Keratinocyte (primary cell): ENCODE measurements at regions not wholly inside any gene's neighbourhood (a gene's known extent, or its start where the extent isn't known, plus 50 kb on each side); places are given as distances from the start of the nearest gene placed in this dataset.

Source experiments
- DNase-seq: peaks from one replicate; pipeline ENCODE4 v3.0.0-alpha.2; 2011; ENCODE audit warnings: low read depth, missing footprints, low spot score
- FAIRE-seq: peaks from 2 replicates; lab custom pipeline; 2011; peaks lifted over from hg19 to GRCh38; lab: Jason Lieb, UNC
- H2AFZ ChIP-seq: 2 replicates; pipeline ENCODE4 v1.6.0; 2012; ENCODE audit warnings: low read length, control low read depth, inconsistent platforms; ENCODE audit not compliant: control insufficient read depth
- H3K27ac ChIP-seq: 2 replicates; pipeline ENCODE4 v1.5.1; 2011; ENCODE audit warnings: low read length; ENCODE audit not compliant: control insufficient read depth, insufficient read depth
- H3K27me3 ChIP-seq: 3 replicates; pipeline ENCODE4 v1.6.0; 2011; ENCODE audit warnings: low read length; ENCODE audit not compliant: control insufficient read depth, insufficient read depth; ENCODE audit errors: extremely low read depth
- H3K36me3 ChIP-seq, 2 experiments: 2 replicates in 1 of 2; 3 replicates in 1 of 2; pipeline ENCODE4 v1.5.1; 2011; ENCODE audit warnings: low read length in 2 of 2, mild to moderate bottlenecking in 1 of 2; ENCODE audit not compliant: control insufficient read depth in 2 of 2, insufficient read depth in 2 of 2; ENCODE audit errors: extremely low read depth in 1 of 2
- H3K4me1 ChIP-seq: 3 replicates; pipeline ENCODE4 v1.5.1; 2011; ENCODE audit warnings: low read length; ENCODE audit not compliant: control insufficient read depth, insufficient read depth; ENCODE audit errors: extremely low read depth
- H3K4me2 ChIP-seq: 3 replicates; pipeline ENCODE4 v1.6.0; 2011; ENCODE audit warnings: low read depth, low read length; ENCODE audit not compliant: control insufficient read depth, insufficient read depth; ENCODE audit errors: extremely low read depth
- H3K4me3 ChIP-seq, 3 experiments: fragments of 200-600 bp in 1 of 3; sonication (generic) in 1 of 3; 2 replicates in 2 of 3; 3 replicates in 1 of 3; pipeline ENCODE4 v1.5.1; 2011 to 2016; ENCODE audit warnings: low read length in 3 of 3, mild to moderate bottlenecking in 3 of 3, control low read depth in 2 of 3, inconsistent platforms in 1 of 3, low read depth in 1 of 3, mixed read lengths in 1 of 3, mixed run types in 1 of 3, moderate library complexity in 1 of 3; ENCODE audit not compliant: control insufficient read depth in 2 of 3, insufficient read depth in 2 of 3; ENCODE audit errors: extremely low read depth in 1 of 3
- H3K79me2 ChIP-seq: 2 replicates; pipeline ENCODE4 v1.6.0; 2012; ENCODE audit warnings: low read length; ENCODE audit not compliant: control insufficient read depth, insufficient read depth
- H3K9ac ChIP-seq: 3 replicates; pipeline ENCODE4 v1.6.0; 2011; ENCODE audit warnings: low read length; ENCODE audit not compliant: control insufficient read depth, insufficient read depth; ENCODE audit errors: extremely low read depth
- H3K9me1 ChIP-seq: 3 replicates; pipeline ENCODE4 v1.6.0; 2011; ENCODE audit warnings: low read length; ENCODE audit not compliant: control insufficient read depth, insufficient read depth; ENCODE audit errors: extremely low read depth
- H3K9me3 ChIP-seq: 2 replicates; pipeline ENCODE4 v1.5.1; 2012; ENCODE audit warnings: low read depth, low read length; ENCODE audit not compliant: control insufficient read depth
- H4K20me1 ChIP-seq: 3 replicates; pipeline ENCODE4 v1.6.0; 2011; ENCODE audit warnings: low read length; ENCODE audit not compliant: control insufficient read depth, insufficient read depth; ENCODE audit errors: extremely low read depth
- EZH2 ChIP-seq: IDR thresholded peaks from one replicate; pipeline ENCODE4 v1.6.1; 2012; ENCODE audit warnings: inconsistent platforms, mild to moderate bottlenecking, low read length, moderate library complexity
- dilution Hi-C: fragments of 300-500 bp; cut with MboI; formaldehyde crosslinking; loops from one replicate; pipeline ENCODE4 v1.7.0; 2020; ENCODE audit warnings: low sequenced_read_pairs; ENCODE audit not compliant: extremely low pct_ligation_motif_present
- TF ChIP-seq, protein P1 (sequence below), 3 experiments: IDR thresholded peaks in 1 of 3; conservative IDR thresholded peaks in 1 of 3; optimal IDR thresholded peaks in 1 of 3; 2 replicates in 2 of 3; 3 replicates in 1 of 3; pipeline versions ENCODE3 to v1.5.1; 2011; ENCODE audit warnings: low read length in 3 of 3, mild to moderate bottlenecking in 3 of 3, moderate library complexity in 2 of 3, control low read depth in 1 of 3, inconsistent platforms in 1 of 3; ENCODE audit not compliant: insufficient read depth in 2 of 3; ENCODE audit errors: extremely low read depth in 1 of 3

DNA sequence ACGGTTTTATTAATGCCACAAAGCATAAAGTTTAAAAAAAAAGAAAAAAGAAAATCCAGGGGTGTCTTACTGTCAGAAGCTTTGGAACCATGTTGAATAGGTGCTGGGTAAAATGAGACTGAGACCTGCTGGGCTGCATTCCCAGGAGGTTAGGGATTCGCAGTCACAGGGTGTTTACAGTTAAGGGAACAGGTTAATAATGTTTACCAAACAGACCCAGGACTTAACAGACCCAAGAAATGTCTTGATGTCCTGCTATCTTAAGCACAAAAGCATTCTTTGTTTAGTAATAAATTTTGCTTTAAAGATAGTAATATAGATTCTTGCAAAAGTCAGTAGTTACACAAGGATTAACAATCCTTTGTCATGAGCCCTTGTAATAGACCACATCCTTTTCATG is 54.7 kb downstream of the OLFML3 start:
- Histone ChIP-seq H3K4me3 (no peak overlapping the region), H3K9me3 (no peaks in the 10 kb centered on the region)
- no peak for FAIRE-seq

DNA sequence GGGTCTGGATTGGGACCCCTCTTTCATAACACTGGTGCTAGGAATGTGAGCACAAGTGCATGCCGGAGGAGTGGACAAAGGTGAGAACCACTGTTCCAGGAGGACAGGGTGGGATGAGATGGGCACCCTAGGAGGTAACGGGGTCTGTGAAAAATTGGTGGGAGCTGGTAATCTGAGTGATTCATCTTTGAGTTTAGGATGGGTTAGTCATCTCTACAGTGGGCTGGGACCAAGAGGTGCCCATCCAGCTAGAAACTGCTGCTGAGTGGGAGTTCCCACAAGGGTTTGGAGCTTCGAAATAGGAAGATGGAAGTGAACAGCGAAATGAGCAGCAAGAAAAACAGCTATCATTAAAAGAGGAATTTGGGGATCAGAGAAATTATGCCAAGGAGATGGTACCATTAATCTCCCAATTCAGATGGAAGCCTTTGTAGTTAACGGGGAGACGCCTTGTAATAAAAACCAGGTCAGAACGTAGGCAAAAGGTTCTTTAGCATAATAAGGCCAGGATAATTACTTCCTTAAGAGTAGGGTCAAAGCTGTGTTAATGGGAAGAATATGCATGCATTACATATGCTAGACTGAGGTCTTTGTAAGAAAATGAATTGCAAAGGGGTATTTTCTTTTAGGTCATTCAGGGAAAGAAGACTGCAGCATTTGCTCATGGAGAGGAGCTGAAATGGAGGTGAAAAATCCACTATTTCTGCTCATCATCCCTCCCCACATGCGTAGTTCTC is 55.5 kb downstream of the OLFML3 start:
- Histone ChIP-seq H4K20me1 (no peaks in the 10 kb centered on the region), H3K4me3 (no peak overlapping the region), H3K27ac (no peak overlapping the region), H3K9me3 (no peaks in the 10 kb centered on the region), H3K36me3 (no peaks in the 10 kb centered on the region), H3K79me2 (no peaks in the 10 kb centered on the region), H3K4me1 (peaks cover 24% of the 10 kb centered on the region), H3K9me1 (no peaks in the 10 kb centered on the region), H3K4me2 (no peak overlapping the region), H2AFZ (no peak overlapping the region), H3K9ac (no peak overlapping the region), H3K27me3 (no peaks in the 10 kb centered on the region)
- FAIRE-seq = no peak
- DNase-seq = no peak
- TF ChIP-seq EZH2 = no peak
- TF ChIP-seq, protein P1, sequence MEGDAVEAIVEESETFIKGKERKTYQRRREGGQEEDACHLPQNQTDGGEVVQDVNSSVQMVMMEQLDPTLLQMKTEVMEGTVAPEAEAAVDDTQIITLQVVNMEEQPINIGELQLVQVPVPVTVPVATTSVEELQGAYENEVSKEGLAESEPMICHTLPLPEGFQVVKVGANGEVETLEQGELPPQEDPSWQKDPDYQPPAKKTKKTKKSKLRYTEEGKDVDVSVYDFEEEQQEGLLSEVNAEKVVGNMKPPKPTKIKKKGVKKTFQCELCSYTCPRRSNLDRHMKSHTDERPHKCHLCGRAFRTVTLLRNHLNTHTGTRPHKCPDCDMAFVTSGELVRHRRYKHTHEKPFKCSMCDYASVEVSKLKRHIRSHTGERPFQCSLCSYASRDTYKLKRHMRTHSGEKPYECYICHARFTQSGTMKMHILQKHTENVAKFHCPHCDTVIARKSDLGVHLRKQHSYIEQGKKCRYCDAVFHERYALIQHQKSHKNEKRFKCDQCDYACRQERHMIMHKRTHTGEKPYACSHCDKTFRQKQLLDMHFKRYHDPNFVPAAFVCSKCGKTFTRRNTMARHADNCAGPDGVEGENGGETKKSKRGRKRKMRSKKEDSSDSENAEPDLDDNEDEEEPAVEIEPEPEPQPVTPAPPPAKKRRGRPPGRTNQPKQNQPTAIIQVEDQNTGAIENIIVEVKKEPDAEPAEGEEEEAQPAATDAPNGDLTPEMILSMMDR (optimal IDR thresholded peaks at IDR 0.05 in 1 of 3, IDR thresholded peaks at IDR 0.05 in 1 of 3, conservative IDR thresholded peaks at IDR 0.05 in 1 of 3; ENCODE audit: extremely low read depth in 1 of 3, insufficient read depth in 2 of 3, low read length in 3 of 3) = no peak
- dilution Hi-C loops = no loop called here

More for the DNA sequence above, 54.7 kb downstream of the OLFML3 start:
- TF ChIP-seq, protein P1 (optimal IDR thresholded peaks at IDR 0.05 in 1 of 3, IDR thresholded peaks at IDR 0.05 in 1 of 3, conservative IDR thresholded peaks at IDR 0.05 in 1 of 3; ENCODE audit: extremely low read depth in 1 of 3, insufficient read depth in 2 of 3, low read length in 3 of 3) = no peak
- TF ChIP-seq EZH2 = no peak
- Histone ChIP-seq H3K9ac (no peak overlapping the region), H3K4me1 (peaks cover 24% of the 10 kb centered on the region), H3K4me2 (no peak overlapping the region), H3K27me3 (no peaks in the 10 kb centered on the region), H2AFZ (no peak overlapping the region), H3K9me1 (no peaks in the 10 kb centered on the region), H4K20me1 (no peaks in the 10 kb centered on the region), H3K36me3 (no peaks in the 10 kb centered on the region), H3K79me2 (no peaks in the 10 kb centered on the region), H3K27ac (no peak overlapping the region)
- DNase-seq = no peak
- dilution Hi-C loops = no loop called here
